KMS-11 (cell line): ENCODE measurements at regions not wholly inside any gene's neighbourhood (a gene's known extent, or its start where the extent isn't known, plus 50 kb on each side); places are given as distances from the start of the nearest gene placed in this dataset.

Source experiments
- H2AFZ ChIP-seq: fragments of 200-600 bp; sonication (generic); 2 replicates; pipeline ENCODE4 v1.6.1; 2016; ENCODE audit warnings: antibody characterized with exemption, mixed run types, low read depth
- H3K27ac ChIP-seq: fragments of 200-600 bp; sonication (generic); 2 replicates; pipeline ENCODE4 v1.6.1; 2016; ENCODE audit warnings: mild to moderate bottlenecking, mixed run types
- H3K27me3 ChIP-seq: fragments of 200-600 bp; sonication (generic); 2 replicates; pipeline ENCODE4 v1.6.1; 2017; ENCODE audit warnings: mild to moderate bottlenecking, low read depth, mixed run types, moderate library complexity; ENCODE audit not compliant: insufficient read depth
- H3K36me3 ChIP-seq: fragments of 200-600 bp; sonication (generic); 2 replicates; pipeline ENCODE4 v1.6.1; 2017; ENCODE audit warnings: mild to moderate bottlenecking, mixed run types; ENCODE audit not compliant: insufficient read depth
- H3K4me1 ChIP-seq: fragments of 200-600 bp; sonication (generic); 2 replicates; pipeline ENCODE4 v1.6.1; 2016; ENCODE audit warnings: mild to moderate bottlenecking, low read depth, mixed run types; ENCODE audit not compliant: poor library complexity, severe bottlenecking
- H3K4me2 ChIP-seq: fragments of 200-600 bp; sonication (generic); 2 replicates; pipeline ENCODE4 v1.7.0; 2016; ENCODE audit warnings: mild to moderate bottlenecking, mixed run types
- H3K4me3 ChIP-seq: fragments of 200-600 bp; sonication (generic); IDR thresholded peaks from 2 replicates; pipeline ENCODE4 v1.6.1; 2017; ENCODE audit warnings: low read depth, low read length, mixed read lengths; ENCODE audit not compliant: insufficient read depth
- H3K79me2 ChIP-seq: fragments of 200-600 bp; sonication (generic); 2 replicates; pipeline ENCODE4 v1.6.1; 2016; ENCODE audit warnings: low read depth, mixed run types; ENCODE audit not compliant: insufficient read depth
- H3K9ac ChIP-seq: fragments of 200-600 bp; sonication (generic); 2 replicates; pipeline ENCODE4 v1.6.1; 2016; ENCODE audit warnings: mild to moderate bottlenecking, mixed run types
- H4K20me1 ChIP-seq: fragments of 200-600 bp; sonication (generic); 2 replicates; pipeline ENCODE4 v1.6.1; 2016; ENCODE audit warnings: mild to moderate bottlenecking, mixed run types; ENCODE audit not compliant: insufficient read depth
- CTCF ChIP-seq: fragments of 200-600 bp; sonication (generic); conservative IDR thresholded peaks from 2 replicates; pipeline ENCODE4 v1.6.1; 2017; ENCODE audit warnings: low read depth, mild to moderate bottlenecking, antibody characterized with exemption, low read length, moderate library complexity, mixed read lengths

GRCh38 chr4:59729321-59729720 is 1470.8 kb upstream of the ADGRL3 start:
- Histone ChIP-seq H3K36me3 (no peaks in the 10 kb centered on the region), H3K4me3 (no peak overlapping the region), H3K79me2 (no peaks in the 10 kb centered on the region), H2AFZ (no peak overlapping the region), H4K20me1 (no peaks in the 10 kb centered on the region), H3K4me1 (no peaks in the 10 kb centered on the region), H3K4me2 (no peak overlapping the region), H3K9ac (no peak overlapping the region), H3K27ac (no peak overlapping the region), H3K27me3 (no peaks in the 10 kb centered on the region)
- TF ChIP-seq CTCF, result no peak

- Histone ChIP-seq H3K4me2 (no peak overlapping the region), H3K27me3 (no peaks in the 10 kb centered on the region), H3K27ac (no peak overlapping the region), H3K36me3 (no peaks in the 10 kb centered on the region), H2AFZ (no peak overlapping the region), H3K4me3 (no peak overlapping the region), H3K79me2 (no peaks in the 10 kb centered on the region), H4K20me1 (no peaks in the 10 kb centered on the region), H3K9ac (no peak overlapping the region), H3K4me1 (no peaks in the 10 kb centered on the region)
- no peak for TF ChIP-seq CTCF
These were observed 1451.7 kb upstream of the ADGRL3 start for GRCh38 chr4:59748433-59748832.

- no peak for TF ChIP-seq CTCF
- no peak overlapping the region for H3K9ac ChIP-seq
- H3K4me2 ChIP-seq, result no peak overlapping the region
- no peak overlapping the region for H3K4me3 ChIP-seq
- H3K36me3 ChIP-seq, result no peaks in the 10 kb centered on the region
- no peaks in the 10 kb centered on the region for H3K27me3 ChIP-seq
- H3K4me1 ChIP-seq, result no peaks in the 10 kb centered on the region
- H3K79me2 ChIP-seq, result no peaks in the 10 kb centered on the region
- no peaks in the 10 kb centered on the region for H4K20me1 ChIP-seq
- no peak overlapping the region for H2AFZ ChIP-seq
- no peak overlapping the region for H3K27ac ChIP-seq
These were observed 1440.9 kb upstream of the ADGRL3 start for GRCh38 chr4:59759082-59759825.

- Histone ChIP-seq H3K36me3 (no peaks in the 10 kb centered on the region), H2AFZ (no peak overlapping the region)
These were observed 1437.8 kb upstream of the ADGRL3 start for GRCh38 chr4:59762344-59762743.

More at GRCh38 chr4:59762344-59762743, 1437.8 kb upstream of the ADGRL3 start:
- H3K27ac ChIP-seq, result no peak overlapping the region
- H3K9ac ChIP-seq, result no peak overlapping the region
- no peak overlapping the region for H3K4me2 ChIP-seq
- H3K4me3 ChIP-seq, result no peak overlapping the region
- H3K79me2 ChIP-seq, result no peaks in the 10 kb centered on the region
- no peaks in the 10 kb centered on the region for H3K4me1 ChIP-seq
- H4K20me1 ChIP-seq, result no peaks in the 10 kb centered on the region
- no peak for TF ChIP-seq CTCF
- H3K27me3 ChIP-seq, result no peaks in the 10 kb centered on the region
